ENCODE measurements at regions not wholly inside any gene's neighbourhood (a gene's known extent, or its start where the extent isn't known, plus 50 kb on each side); places are given as distances from the start of the nearest gene placed in this dataset.

DNA sequence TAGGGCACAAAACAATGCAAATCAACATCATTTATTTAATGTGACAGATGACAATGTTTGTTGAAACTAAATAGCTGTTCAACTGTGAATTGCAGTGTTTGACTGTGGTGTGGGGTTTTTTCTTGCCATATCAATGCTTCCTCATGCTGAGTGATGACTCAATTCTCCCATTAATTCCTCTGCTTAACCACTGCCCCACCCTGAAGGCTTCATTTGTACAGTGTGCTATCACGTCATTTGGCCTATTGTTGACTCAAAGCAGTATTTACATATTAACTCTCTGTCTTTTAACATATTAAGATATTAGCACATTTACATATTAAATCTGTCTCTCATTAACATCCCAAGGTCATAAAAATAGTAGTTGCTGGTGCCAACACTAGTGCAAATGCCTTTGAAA is 164.8 kb upstream of the NRXN3 start:
- TF ChIP-seq, protein P1, sequence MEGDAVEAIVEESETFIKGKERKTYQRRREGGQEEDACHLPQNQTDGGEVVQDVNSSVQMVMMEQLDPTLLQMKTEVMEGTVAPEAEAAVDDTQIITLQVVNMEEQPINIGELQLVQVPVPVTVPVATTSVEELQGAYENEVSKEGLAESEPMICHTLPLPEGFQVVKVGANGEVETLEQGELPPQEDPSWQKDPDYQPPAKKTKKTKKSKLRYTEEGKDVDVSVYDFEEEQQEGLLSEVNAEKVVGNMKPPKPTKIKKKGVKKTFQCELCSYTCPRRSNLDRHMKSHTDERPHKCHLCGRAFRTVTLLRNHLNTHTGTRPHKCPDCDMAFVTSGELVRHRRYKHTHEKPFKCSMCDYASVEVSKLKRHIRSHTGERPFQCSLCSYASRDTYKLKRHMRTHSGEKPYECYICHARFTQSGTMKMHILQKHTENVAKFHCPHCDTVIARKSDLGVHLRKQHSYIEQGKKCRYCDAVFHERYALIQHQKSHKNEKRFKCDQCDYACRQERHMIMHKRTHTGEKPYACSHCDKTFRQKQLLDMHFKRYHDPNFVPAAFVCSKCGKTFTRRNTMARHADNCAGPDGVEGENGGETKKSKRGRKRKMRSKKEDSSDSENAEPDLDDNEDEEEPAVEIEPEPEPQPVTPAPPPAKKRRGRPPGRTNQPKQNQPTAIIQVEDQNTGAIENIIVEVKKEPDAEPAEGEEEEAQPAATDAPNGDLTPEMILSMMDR (IDR thresholded peaks at IDR 0.05): no peak

DNA sequence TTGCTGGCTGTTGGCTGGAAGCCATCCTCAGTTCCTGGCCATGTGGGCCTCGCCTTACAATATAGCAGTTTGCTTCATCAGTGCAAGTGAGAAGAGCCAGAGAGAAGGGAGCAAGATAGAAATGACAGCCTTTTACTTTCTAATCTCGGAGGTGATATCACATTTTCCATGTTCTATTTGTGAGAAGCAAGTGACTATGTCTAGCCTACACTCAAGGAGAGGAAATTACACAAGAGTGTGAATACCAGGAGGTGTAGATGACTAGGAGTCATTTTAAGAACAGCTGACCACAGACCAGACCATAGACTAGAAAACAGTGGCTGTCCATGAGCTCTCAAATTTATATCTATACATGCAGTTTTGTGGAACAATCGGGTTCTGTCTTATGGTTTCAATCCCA is 163.0 kb upstream of the NRXN3 start:
- TF ChIP-seq, protein P1 (IDR thresholded peaks at IDR 0.05): no peak

GRCh38 chr14:78010688-78011087 is 159.5 kb upstream of the NRXN3 start:
- TF ChIP-seq, protein P1 (IDR thresholded peaks at IDR 0.05): no peak

GRCh38 chr14:78016532-78016931 is 153.6 kb upstream of the NRXN3 start:
- TF ChIP-seq, protein P1 (IDR thresholded peaks at IDR 0.05): no peak

DNA sequence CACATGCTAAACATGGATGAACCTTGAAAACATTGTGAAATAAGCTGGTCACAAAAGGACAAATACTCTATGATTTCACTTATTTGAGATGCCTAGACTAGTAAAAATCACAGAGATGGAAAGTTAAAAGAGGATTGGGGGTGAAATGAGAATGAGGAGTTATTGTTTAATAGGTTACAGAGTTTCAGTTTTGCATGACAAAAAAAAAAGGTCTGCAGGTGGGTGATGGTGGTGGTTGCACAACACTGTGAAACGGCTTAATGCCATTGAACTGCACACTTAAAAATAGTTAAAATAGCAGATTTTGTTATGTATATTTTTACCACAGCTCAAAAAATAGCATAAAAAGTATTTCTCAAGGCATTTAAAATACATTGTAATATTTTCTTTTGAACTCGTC is 151.9 kb upstream of the NRXN3 start:
- TF ChIP-seq, protein P1 (IDR thresholded peaks at IDR 0.05): no peak

GRCh38 chr14:78022059-78022458 is 148.1 kb upstream of the NRXN3 start:
- TF ChIP-seq, protein P1 (IDR thresholded peaks at IDR 0.05): peak; percentile 68

DNA sequence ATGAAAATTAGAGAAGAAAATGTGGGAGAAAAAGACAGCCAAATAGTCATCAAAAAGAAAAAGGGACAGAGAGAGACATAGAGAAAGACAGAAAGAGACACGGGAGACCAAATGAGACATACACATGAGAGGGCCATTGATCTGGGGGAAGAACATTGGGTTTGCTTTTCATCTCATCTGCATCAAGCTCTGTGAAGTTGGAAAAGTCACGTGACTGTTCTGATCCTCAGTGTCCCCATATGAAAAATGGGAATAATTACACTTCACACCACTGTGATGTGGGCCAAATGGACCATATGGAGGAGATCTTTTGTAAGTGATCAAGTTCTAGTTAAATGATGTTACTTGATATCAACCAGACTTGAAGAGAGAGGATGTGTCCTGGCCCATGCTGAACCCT is 147.1 kb upstream of the NRXN3 start:
- TF ChIP-seq, protein P1 (IDR thresholded peaks at IDR 0.05): no peak

DNA sequence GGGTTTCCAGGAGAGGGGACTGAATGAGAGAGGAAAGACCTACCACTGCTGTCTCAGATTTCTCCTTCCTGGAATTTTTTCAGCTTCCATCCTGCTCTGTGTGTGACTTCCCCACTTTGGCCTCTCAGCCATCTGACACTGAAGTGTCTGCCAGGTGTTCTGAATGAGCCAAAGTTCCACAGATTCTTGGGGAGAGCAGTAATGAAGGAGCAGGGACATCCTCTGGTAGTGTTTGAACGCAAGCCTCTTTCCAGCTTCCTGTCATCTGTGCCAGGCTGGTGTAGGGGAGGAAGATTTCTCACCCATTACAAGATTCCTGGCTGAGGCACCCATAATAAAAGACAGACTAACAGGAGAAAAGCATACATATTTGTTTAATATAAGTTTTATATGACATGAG is 141.7 kb upstream of the NRXN3 start:
- TF ChIP-seq, protein P1 (IDR thresholded peaks at IDR 0.05): no peak
